ENCODE measurements at regions not wholly inside any gene's neighbourhood (a gene's known extent, or its start where the extent isn't known, plus 50 kb on each side); places are given as distances from the start of the nearest gene placed in this dataset.
A peak's percentile ranks its signal among the peaks of the same experiment; 100 is the strongest.
"Not testable (repeated sequence)": the region's sequence is repeated elsewhere in the genome, so short reads cannot be mapped to it uniquely, and the experiment has no call there.

DNA sequence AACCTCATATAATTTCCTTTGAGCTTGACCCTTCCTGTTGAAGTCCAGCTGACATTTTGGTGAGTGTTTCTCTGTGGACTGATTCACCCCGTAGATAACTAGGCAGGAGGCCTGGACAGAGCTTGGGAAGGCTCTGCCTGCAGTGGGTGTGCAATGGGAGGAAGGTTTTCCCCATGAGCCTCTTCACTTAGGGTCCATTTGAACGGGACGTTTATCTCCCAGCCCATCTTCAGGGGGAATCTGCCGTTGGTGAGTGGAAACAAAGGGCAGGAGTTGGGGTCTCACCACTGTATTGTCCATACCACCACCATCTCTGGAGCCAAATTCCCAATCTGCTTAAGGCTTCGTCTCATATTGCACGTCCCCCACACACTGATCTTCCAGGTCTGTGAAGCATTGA, 825.6 kb upstream of the TPTE start:
- not testable (repeated sequence) for DNase-seq (ENCODE audit: low read depth, low spot score)

DNA sequence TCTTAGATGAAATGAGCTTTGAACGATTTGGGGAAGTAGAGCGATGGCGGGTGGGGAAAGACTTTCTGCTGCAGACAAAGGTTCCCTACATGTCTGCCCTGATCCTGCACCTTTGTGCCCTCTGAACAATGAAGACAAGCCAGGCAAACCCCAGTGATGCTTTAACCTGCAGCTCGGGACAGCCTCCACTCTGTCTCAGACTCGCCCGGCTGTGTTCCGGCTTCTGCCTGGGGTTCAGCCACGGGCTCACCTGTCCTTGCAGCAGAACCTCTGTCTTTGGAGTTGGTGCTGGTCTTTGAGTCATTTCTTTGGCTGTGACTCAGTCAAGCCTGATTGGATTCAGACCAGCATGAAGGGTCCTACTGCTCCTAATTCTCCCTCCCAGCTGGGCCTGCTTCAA, 823.6 kb upstream of the TPTE start:
- DNase-seq (ENCODE audit: low read depth, low spot score): not testable (repeated sequence)

- not testable (repeated sequence) for DNase-seq (ENCODE audit: low read depth, low spot score)
Observed at GRCh38 chr21:9705016-9705415, 816.4 kb upstream of the TPTE start.

DNA sequence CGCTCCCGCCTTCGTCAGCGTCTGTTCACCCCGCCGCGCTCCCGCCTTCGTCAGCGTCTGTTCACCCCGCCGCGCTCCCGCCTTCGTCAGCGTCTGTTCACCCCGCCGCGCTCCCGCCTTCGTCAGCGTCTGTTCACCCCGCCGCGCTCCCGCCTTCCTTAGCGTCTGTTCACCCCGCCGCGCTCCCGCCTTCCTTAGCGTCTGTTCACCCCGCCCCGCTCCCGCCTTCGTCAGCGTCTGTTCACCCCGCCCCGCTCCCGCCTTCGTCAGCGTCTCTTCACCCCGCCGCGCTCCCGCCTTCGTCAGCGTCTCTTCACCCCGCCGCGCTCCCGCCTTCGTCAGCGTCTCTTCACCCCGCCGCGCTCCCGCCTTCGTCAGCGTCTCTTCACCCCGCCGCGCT, 815.9 kb upstream of the TPTE start:
- DNase-seq (ENCODE audit: low read depth, low spot score): not testable (repeated sequence)

GRCh38 chr21:9724542-9724941, 796.8 kb upstream of the TPTE start:
- DNase-seq (ENCODE audit: low read depth, low spot score): not testable (repeated sequence)

- not testable (repeated sequence) for DNase-seq (ENCODE audit: low read depth, low spot score)
Observed at GRCh38 chr21:9727187-9727586, 794.2 kb upstream of the TPTE start.

GRCh38 chr21:9728219-9728992, 793.0 kb upstream of the TPTE start:
- DNase-seq (ENCODE audit: low read depth, low spot score): not testable (repeated sequence)

DNA sequence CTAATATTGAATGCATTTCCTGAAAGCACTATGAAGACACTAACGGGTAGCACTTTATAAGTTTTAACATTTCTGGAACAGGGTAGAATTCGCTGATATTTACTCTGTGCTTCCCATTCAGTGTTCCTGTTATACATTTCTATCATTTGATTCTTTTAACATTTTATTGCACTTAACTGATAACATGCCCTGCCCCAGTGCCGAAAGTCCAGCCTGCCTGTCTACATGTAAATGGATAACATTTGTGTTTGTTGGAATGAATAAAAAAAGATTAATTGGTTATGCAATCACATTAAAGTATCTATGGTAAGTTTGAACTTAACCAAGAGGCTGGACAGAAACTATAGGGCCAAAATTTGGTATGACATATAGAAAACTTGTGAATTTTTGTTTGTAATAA, 790.5 kb upstream of the TPTE start:
- no peak for DNase-seq (ENCODE audit: low read depth, low spot score)

GRCh38 chr21:9731317-9731716, 790.1 kb upstream of the TPTE start:
- not testable (repeated sequence) for DNase-seq (ENCODE audit: low read depth, low spot score)

DNA sequence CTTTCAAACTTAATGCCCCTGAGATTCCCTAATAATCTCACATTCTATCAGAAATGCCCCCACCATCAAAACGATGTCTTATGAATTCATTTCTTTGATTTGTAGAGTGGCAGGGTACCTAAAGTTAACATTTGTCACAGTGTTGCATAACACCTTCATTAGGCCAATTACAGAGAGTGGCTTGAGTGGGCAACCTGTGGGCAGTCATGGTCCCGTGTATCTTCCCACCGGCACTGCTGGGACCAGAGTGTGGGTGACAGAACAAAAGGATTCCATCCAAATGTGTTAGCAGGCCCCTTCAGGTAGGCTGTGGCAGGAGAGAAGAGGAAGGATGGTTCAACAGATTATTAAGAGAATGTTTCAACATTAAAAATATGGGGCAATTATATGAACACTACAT, 788.8 kb upstream of the TPTE start:
- DNase-seq (ENCODE audit: low read depth, low spot score): not testable (repeated sequence)

GRCh38 chr21:9733761-9734558, 787.4 kb upstream of the TPTE start:
- not testable (repeated sequence) for DNase-seq (ENCODE audit: low read depth, low spot score)

DNA sequence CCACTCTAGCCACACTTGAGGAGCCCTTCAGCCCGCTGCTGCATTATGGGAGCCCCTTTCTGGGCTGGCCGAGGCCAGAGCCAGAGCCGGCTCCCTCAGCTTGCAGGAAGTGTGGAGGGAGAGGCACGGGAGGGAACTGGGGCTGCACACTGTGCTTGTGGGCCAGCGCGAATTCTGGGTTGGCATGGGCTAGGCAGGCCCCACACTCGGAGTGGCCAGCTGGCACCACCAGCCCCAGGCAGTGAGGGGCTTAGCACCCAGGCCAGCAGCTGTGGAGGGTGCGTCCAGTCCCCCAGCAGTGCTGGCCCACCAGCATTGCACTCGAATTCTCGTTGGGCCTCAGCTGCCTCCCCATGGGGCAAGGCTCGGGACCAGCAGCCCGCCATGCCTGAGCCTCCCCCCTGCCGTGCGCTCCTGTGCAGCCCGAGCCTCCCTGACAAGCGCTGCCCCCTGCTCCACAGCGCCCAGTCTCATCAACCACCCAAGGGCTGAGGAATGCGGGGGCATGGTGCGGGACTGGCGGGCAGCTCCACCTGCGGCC, 785.9 kb upstream of the TPTE start:
- DNase-seq (ENCODE audit: low read depth, low spot score): no peak

DNA sequence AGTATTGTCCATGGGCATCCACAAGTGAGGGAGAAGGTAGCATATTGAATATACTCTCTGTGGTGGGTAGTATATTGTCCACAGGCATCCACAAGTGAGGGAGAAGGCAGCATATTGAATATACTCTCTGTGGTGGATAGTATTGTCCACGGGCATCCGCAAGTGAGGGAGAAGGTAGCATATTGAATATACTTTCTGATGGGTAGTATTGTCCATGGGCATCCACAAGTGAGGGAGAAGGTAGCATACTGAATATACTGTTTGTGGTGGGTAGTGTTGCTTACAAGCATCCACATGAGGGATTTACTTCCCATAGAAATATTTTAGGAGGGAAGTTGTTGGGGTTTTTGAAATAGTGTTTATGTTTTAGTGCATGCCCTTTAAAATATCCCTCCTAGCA, 784.1 kb upstream of the TPTE start:
- not testable (repeated sequence) for DNase-seq (ENCODE audit: low read depth, low spot score)

DNA sequence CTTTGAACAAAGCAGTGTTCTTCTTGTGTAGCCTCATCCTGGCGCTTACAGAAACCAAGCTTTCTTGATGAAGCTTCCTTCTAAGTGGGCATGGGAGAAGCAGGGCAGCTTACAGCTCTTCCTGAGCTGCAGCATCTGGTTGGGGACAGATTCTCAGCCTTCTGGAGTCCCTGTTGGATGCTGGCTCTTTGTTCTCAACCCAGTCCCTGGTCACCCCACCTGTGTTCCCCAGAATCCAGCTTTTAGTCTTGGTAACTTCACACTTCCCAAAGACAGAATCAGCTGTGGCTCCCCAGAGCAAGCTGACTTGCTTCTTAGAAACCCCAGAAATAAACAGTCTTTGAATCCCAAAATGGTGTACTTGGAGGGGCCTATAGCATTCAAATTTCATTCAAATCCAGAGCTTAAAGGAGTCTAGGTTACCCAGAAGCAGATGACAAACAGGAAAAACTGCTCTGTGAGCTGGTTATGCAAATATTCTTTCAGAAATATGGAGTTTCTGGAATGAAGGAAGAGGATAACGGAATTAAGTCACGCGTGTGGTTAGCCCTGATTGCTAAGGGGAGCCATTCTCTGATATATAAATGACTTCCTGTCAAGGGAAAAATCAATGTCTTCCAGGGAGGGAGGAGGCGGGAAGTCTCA, 783.4 kb upstream of the TPTE start:
- DNase-seq (ENCODE audit: low read depth, low spot score): not testable (repeated sequence)

DNA sequence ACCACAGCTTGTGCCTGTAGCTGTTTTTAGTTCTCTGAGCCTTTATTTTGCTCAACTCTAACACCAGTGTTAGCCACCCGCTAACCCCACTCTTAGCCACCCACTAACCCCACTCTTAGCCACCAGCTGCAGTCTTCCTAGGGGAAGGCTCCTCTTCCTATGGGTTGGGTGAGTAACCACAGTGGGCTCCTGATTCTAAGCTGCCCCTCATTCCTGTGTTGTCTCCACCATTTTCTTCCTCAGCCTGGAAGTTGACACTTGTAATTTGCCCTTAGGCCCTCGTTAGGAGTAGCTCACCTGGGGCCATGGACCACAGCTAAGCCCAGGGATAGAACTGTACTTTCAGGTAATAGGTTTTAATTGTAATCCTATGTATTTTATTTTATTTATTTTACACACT, 782.9 kb upstream of the TPTE start:
- no peak for DNase-seq (ENCODE audit: low read depth, low spot score)

DNA sequence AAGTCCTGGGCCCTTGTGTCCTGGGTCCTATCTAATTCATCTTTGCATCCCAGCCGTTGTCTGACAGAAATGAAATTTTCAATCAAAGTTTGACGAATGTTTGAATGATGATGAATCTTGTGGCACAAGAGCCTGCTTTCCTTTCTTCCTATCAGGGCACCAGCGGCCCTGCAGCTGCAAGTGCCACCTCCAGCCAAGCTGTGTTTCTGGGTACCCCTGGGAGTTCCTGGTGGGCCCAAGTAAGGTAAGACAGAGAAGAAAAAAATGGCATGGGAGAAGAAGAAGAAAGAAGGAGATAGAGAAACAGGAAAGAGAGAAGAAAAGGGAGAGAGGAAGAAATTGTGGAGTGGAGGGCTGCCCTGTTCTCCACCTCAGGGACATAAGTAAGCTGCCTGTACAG, 782.1 kb upstream of the TPTE start:
- DNase-seq (ENCODE audit: low read depth, low spot score): no peak

DNA sequence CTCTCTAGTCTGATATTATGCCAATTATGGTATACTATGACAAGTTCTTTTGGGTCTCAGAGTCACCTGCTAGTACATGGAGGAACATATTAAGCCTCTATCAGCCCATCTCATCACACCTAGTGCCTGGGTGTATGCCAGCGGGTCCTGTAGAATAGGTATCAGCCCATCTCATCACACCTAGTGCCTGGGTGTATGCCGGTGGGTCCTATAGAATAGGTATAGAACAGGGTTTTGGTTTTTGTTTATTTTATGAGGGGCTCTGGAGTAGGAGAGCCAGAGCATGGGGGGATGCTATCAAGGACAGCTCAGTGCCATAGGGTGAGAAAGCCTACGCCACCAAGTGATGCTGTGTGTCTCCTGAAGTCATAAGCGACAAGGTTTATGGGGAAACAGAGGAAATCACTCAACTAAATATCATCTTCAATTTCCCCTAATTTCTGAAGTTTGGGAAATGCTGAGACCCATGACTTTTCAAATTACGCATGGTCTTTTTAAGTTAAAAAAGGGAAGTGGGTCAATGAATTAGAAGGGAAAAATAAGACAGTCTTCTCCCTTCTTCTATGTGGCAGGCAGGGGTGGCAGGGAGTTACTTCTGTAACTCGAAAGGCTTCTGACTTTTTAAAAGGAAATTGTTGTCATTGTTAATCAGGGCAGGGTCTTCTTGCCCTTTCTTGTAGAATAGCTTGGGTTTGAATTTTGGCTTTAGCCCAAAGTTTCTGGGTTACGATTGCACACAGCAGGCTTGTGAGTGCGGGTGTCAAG, 781.0 kb upstream of the TPTE start:
- not testable (repeated sequence) for DNase-seq (ENCODE audit: low read depth, low spot score)

DNA sequence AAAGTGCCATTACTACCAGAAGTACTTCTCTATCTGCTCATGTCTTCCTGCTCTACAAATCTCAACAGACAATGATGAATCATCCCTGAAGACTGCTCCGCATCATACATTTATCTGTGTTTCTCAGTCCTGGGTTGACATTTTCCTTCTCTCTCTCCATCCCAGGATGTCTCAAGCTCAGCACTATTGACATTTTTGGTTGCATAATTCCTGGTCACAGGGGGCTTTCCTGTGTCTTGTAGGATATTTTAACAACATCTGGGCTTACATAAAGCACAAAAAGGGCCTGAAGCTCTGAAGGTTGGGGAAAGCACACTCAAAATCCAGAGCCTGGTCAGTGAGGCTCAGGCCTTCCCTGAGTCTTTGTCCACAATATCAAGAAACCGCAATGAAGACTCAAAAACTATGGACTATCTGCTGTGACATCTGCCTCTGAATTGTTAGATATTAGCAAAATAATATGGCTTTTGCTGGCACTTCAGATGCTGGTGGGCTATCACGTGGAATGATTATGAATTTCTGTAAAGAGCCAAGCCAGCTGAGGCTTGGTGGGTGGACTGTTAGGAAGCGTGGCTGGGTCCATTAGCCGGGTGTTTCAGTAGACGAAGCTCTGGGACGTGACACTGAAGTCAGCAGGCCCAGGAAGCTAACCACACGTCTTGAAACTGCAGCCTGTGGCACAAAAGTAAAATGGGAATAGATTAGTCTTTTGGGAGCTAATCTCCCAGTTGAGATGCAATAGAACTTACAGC, 780.2 kb upstream of the TPTE start:
- not testable (repeated sequence) for DNase-seq (ENCODE audit: low read depth, low spot score)

- DNase-seq (ENCODE audit: low read depth, low spot score): not testable (repeated sequence)
Observed at GRCh38 chr21:9743566-9743965, 777.8 kb upstream of the TPTE start.

- DNase-seq (ENCODE audit: low read depth, low spot score): not testable (repeated sequence)
Observed at GRCh38 chr21:9744166-9744565, 777.2 kb upstream of the TPTE start.

DNA sequence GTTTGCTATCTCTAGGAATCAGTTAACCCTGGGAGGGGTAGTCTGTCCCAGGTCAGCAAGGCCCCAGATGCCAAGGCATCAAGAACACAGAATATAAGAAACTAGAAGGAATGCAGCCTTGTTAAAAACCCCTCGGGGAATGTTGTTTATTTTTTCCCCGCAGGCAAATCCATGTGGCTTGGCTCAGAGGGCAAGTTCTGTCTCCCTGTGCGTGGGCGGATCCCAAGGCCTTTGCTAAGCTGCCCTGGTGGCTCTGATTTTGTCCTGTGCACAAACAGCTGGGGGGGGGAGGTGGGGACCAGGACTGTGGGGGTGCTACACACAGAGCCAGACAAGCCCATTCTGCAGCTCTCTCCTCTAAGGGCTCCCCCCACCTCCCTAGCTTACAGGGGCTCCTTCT, 776.8 kb upstream of the TPTE start:
- peak; percentile 40 for DNase-seq (ENCODE audit: low read depth, low spot score)

Measured in astrocyte of the hippocampus (primary cell).